A549 (cell line): ENCODE measurements at regions not wholly inside any gene's neighbourhood (a gene's known extent, or its start where the extent isn't known, plus 50 kb on each side); places are given as distances from the start of the nearest gene placed in this dataset.

Experiments
- ATAC-seq, 2 experiments: fragments of 200-7000 bp in 1 of 2; fragments of >200 bp in 1 of 2; cut with Nextera tagmentation in 1 of 2; cut with Tn5 transposase in 1 of 2; 3 replicates each; pipeline versions ENCODE4 v1.8.0 to v1.9.1; 2018 to 2020; ENCODE audit warnings: mild to moderate bottlenecking in 1 of 2, moderate library complexity in 1 of 2
- CTCF ChIA-PET: fragments of 300-600 bp; sonication (Branson Sonifier 250); formaldehyde crosslinking; extraction: SDS; loops from one replicate; lab custom pipeline; 2021; ENCODE audit warnings: antibody characterized with exemption, inconsistent platforms; lab: Yijun Ruan, JAX
- POLR2A ChIA-PET: fragments of 350-600 bp; formaldehyde crosslinking; extraction: SDS; loops from one replicate; lab custom pipeline; 2021; ENCODE audit warnings: antibody characterized with exemption, inconsistent platforms; lab: Yijun Ruan, JAX
- DNase-seq, 2 experiments: peaks; one replicate each; pipeline versions ENCODE4 v3.0.0 to v3.0.0-alpha.2; 2011 to 2016; ENCODE audit warnings: low read depth in 1 of 2, low spot score in 1 of 2
- FAIRE-seq: peaks from 2 replicates; lab custom pipeline; 2011; peaks lifted over from hg19 to GRCh38; lab: Jason Lieb, UNC
- H3K27ac ChIP-seq, 2 experiments: fragments of >200 bp; sonication (Bioruptor Twin); formaldehyde crosslinking; 3 replicates each; pipeline ENCODE4 v1.5.1; 2016 to 2017
- H3K4me1 ChIP-seq: fragments of >200 bp; sonication (Bioruptor Twin); formaldehyde crosslinking; 3 replicates; pipeline ENCODE4 v1.6.1; 2016
- H3K4me2 ChIP-seq: fragments of >200 bp; sonication (Bioruptor Twin); formaldehyde crosslinking; 3 replicates; pipeline ENCODE4 v1.6.1; 2016
- H3K4me3 ChIP-seq: fragments of >200 bp; sonication (Bioruptor Twin); formaldehyde crosslinking; 3 replicates; pipeline ENCODE4 v1.5.1; 2016
- H3K9me3 ChIP-seq: fragments of >200 bp; sonication (Bioruptor Twin); formaldehyde crosslinking; 3 replicates; pipeline ENCODE4 v1.6.1; 2016
- ATOH8 ChIP-seq: fragments of 250-450 bp; sonication (Bioruptor Pico); IDR thresholded peaks from 2 replicates; pipeline ENCODE4 v1.5.0; 2020; ENCODE audit warnings: low read depth, mild to moderate bottlenecking, moderate library complexity
- CBX2 ChIP-seq: fragments of 200-600 bp; sonication (generic); IDR thresholded peaks from 2 replicates; pipeline ENCODE4 v1.6.1; 2016; ENCODE audit warnings: low read depth, mild to moderate bottlenecking, borderline replicate concordance
- CEBPB ChIP-seq, 2 experiments: fragments of >200 bp in 1 of 2; sonication (Bioruptor Twin) in 1 of 2; formaldehyde crosslinking in 1 of 2; IDR thresholded peaks; 2 replicates each; pipeline ENCODE4 v1.6.1; 2012 to 2016
- CHD4 ChIP-seq: fragments of 200-600 bp; sonication (generic); IDR thresholded peaks from 2 replicates; pipeline ENCODE4 v1.6.1; 2016; ENCODE audit warnings: antibody characterized with exemption, mild to moderate bottlenecking, borderline replicate concordance
- CTCF ChIP-seq: fragments of >200 bp; sonication (Bioruptor Twin); formaldehyde crosslinking; IDR thresholded peaks from 3 replicates; pipeline ENCODE4 v1.5.1; 2016
- EHF ChIP-seq: fragments of 250-450 bp; sonication (Bioruptor Pico); IDR thresholded peaks from 2 replicates; pipeline ENCODE4 v1.5.0; 2020; ENCODE audit warnings: mild to moderate bottlenecking
- EP300 ChIP-seq, 2 experiments: fragments of >200 bp; sonication (Bioruptor Twin); formaldehyde crosslinking; IDR thresholded peaks; 2 replicates in 1 of 2; 3 replicates in 1 of 2; pipeline ENCODE4 v1.6.1; 2016 to 2017
- FOSB ChIP-seq: fragments of 250-450 bp; sonication (Bioruptor Pico); IDR thresholded peaks from 2 replicates; pipeline ENCODE4 v1.5.0; 2020; ENCODE audit warnings: mild to moderate bottlenecking, moderate library complexity
- GATA3 ChIP-seq: IDR thresholded peaks from 2 replicates; pipeline ENCODE4 v1.6.1; 2012; ENCODE audit warnings: borderline replicate concordance
- HDAC2 ChIP-seq: fragments of 200-600 bp; sonication (generic); IDR thresholded peaks from 2 replicates; pipeline ENCODE4 v1.6.1; 2016
- HOXA7 ChIP-seq: fragments of 250-450 bp; sonication (Bioruptor Pico); IDR thresholded peaks from 2 replicates; pipeline ENCODE4 v1.5.0; 2020; ENCODE audit warnings: mild to moderate bottlenecking, moderate library complexity
- JUNB ChIP-seq: fragments of >200 bp; sonication (Bioruptor Twin); formaldehyde crosslinking; IDR thresholded peaks from 2 replicates; pipeline ENCODE4 v1.6.1; 2016
- KDM5A ChIP-seq: fragments of 200-600 bp; sonication (generic); IDR thresholded peaks from 2 replicates; pipeline ENCODE4 v1.6.1; 2016; ENCODE audit warnings: antibody characterized with exemption, mild to moderate bottlenecking
- MAFK ChIP-seq: fragments of 450-650 bp; IDR thresholded peaks from 2 replicates; pipeline ENCODE4 v1.6.1; 2014; ENCODE audit not compliant: partially characterized antibody
- MAX ChIP-seq: IDR thresholded peaks from 2 replicates; pipeline ENCODE4 v1.6.1; 2012
- MAZ ChIP-seq: fragments of 150-350 bp; IDR thresholded peaks from 2 replicates; pipeline ENCODE4 v1.6.1; 2014; ENCODE audit warnings: antibody characterized with exemption, low read depth, low read length, borderline replicate concordance
- MYC ChIP-seq: IDR thresholded peaks from 2 replicates; pipeline ENCODE4 v1.6.1; 2012; ENCODE audit warnings: mild to moderate bottlenecking, inconsistent platforms, low read length, improper control_type of control experiment, borderline replicate concordance
- NFE2L2 ChIP-seq: fragments of 150-350 bp; conservative IDR thresholded peaks from 2 replicates; pipeline ENCODE4 v1.6.1; 2014; ENCODE audit warnings: low read length
- NR3C1 ChIP-seq: fragments of >200 bp; sonication (Bioruptor Twin); formaldehyde crosslinking; IDR thresholded peaks from 3 replicates; pipeline ENCODE4 v1.6.1; 2017
- POLR2AphosphoS2 ChIP-seq: conservative IDR thresholded peaks from 2 replicates; pipeline ENCODE4 v1.6.1; 2012; ENCODE audit warnings: low read length, improper control_type of control experiment, inconsistent platforms
- RCOR1 ChIP-seq: fragments of 150-350 bp; IDR thresholded peaks from 2 replicates; pipeline ENCODE4 v1.6.1; 2014; ENCODE audit warnings: antibody characterized with exemption, low read length, low read depth
- REST ChIP-seq: fragments of 200-600 bp; sonication (generic); IDR thresholded peaks from 2 replicates; pipeline ENCODE4 v1.6.1; 2016; ENCODE audit warnings: antibody characterized with exemption, mild to moderate bottlenecking, moderate library complexity
- RFX5 ChIP-seq: fragments of 450-650 bp; IDR thresholded peaks from 2 replicates; pipeline ENCODE4 v1.7.1; 2014; ENCODE audit warnings: antibody characterized with exemption, mild to moderate bottlenecking, moderate library complexity
- RNF2 ChIP-seq: fragments of 200-600 bp; sonication (generic); IDR thresholded peaks from 2 replicates; pipeline ENCODE4 v1.6.1; 2016; ENCODE audit warnings: low read depth, mild to moderate bottlenecking, antibody characterized with exemption, moderate library complexity, borderline replicate concordance
- SREBF2 ChIP-seq: fragments of 450-650 bp; IDR thresholded peaks from 2 replicates; pipeline ENCODE4 v1.6.1; 2014; ENCODE audit warnings: mild to moderate bottlenecking, moderate library complexity
- TFCP2L1 ChIP-seq: fragments of 250-450 bp; sonication (Bioruptor Pico); IDR thresholded peaks from 2 replicates; pipeline ENCODE4 v1.5.0; 2021; ENCODE audit warnings: mild to moderate bottlenecking
- ZC3H11A ChIP-seq: fragments of 450-650 bp; IDR thresholded peaks from 2 replicates; pipeline ENCODE4 v1.6.1; 2014; ENCODE audit warnings: antibody characterized with exemption, mild to moderate bottlenecking
- ZSCAN20 ChIP-seq: fragments of 250-450 bp; sonication (Bioruptor Pico); IDR thresholded peaks from 2 replicates; pipeline ENCODE4 v1.8.0; 2022; ENCODE audit warnings: mild to moderate bottlenecking, moderate library complexity
- WGBS: methylation state at CpG from one replicate; pipeline ENCODE4 v1.1.6; 2017; ENCODE audit errors: missing lambda C conversion rate; 5-methylcytosine and 5-hydroxymethylcytosine counted together
- TF ChIP-seq, protein P1 (sequence below): fragments of >200 bp; sonication (Bioruptor Twin); formaldehyde crosslinking; IDR thresholded peaks from 2 replicates; pipeline ENCODE4 v1.6.1; 2016
- TF ChIP-seq, protein P2 (sequence below): fragments of 450-650 bp; IDR thresholded peaks from 2 replicates; pipeline ENCODE4 v1.6.1; 2014; ENCODE audit warnings: antibody characterized with exemption

- no peak for FAIRE-seq
- ATAC-seq: no peak
Measured at GRCh38 chr13:53783471-53783870, 754.9 kb downstream of the OLFM4 start.

DNA sequence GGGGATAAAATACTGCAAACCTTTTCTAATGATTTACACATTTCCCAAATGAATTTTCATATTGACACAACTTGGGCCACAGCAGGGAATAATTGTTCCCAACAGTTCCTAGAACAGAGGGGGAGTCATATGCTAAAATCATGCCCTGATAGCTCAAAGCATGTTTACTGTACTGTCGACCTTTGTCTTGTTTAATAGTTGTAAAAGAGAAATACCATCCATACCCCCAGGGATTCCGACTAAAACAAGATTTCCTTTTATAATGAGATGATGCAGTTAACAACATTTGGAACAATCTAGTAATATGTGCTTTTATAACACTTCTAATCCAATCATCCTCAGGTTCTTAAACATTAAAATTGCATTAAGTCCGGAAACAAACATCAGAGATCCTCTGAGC is 759.7 kb downstream of the OLFM4 start:
- FAIRE-seq: no peak
- TF ChIP-seq RNF2 (no peak), CBX2 (no peak)
- no peak overlapping the region for H3K27ac ChIP-seq
- no peaks in the 10 kb centered on the region for H3K4me1 ChIP-seq
- H3K4me2 ChIP-seq: no peak overlapping the region
- no peak overlapping the region for H3K4me3 ChIP-seq
- no peak for DNase-seq
- POLR2A ChIA-PET: no interaction called here
- CTCF ChIA-PET: no interaction called here
- H3K9me3 ChIP-seq: no peaks in the 10 kb centered on the region
- no peak for ATAC-seq
- WGBS: 3% methylated on average over 3 of the region's 3 CpGs

More at GRCh38 chr13:53783471-53783870, 754.9 kb downstream of the OLFM4 start:
- H3K4me1 ChIP-seq: no peaks in the 10 kb centered on the region
- TF ChIP-seq NFE2L2 (no peak), HDAC2 (no peak), MAZ (no peak), ATOH8 (CRISPR knock-in tag) (no peak), JUNB (no peak), ZC3H11A (no peak), MAFK (no peak), NR3C1 (no peak), CEBPB (IDR thresholded peaks at IDR 0.05) (no peak), FOSB (CRISPR knock-in tag) (no peak), POLR2AphosphoS2 (no peak), RCOR1 (no peak), CTCF (no peak), HOXA7 (CRISPR knock-in tag) (no peak), ZSCAN20 (CRISPR knock-in tag) (no peak), CHD4 (no peak), EP300 (IDR thresholded peaks at IDR 0.05) (no peak), EHF (CRISPR knock-in tag) (no peak)
- TF ChIP-seq, all 56 proteins: peak for 0
- Histone ChIP-seq H3K9me3 (no peaks in the 10 kb centered on the region), H3K27ac (no peak overlapping the region), H3K4me3 (no peak overlapping the region), H3K4me2 (no peak overlapping the region)
- 1% methylated on average over 4 of the region's 10 CpGs for WGBS
- no peak for DNase-seq
- POLR2A ChIA-PET: no interaction called here
- CTCF ChIA-PET: no interaction called here

GRCh38 chr13:53800011-53800410 is 771.4 kb downstream of the OLFM4 start:
- Histone ChIP-seq H3K4me2 (no peak overlapping the region), H3K4me3 (no peak overlapping the region), H3K9me3 (no peaks in the 10 kb centered on the region), H3K4me1 (no peaks in the 10 kb centered on the region), H3K27ac (no peak overlapping the region)
- WGBS: 7% methylated on average over 5 of the region's 5 CpGs
- ChIA-PET POLR2A (no interaction called here), CTCF (no interaction called here)
- no peak for ATAC-seq
- no peak for DNase-seq
- FAIRE-seq: no peak
- no peak for TF ChIP-seq SREBF2
- TF ChIP-seq CBX2: no peak
- TF ChIP-seq HOXA7 (CRISPR knock-in tag): no peak
- TF ChIP-seq, protein P1, sequence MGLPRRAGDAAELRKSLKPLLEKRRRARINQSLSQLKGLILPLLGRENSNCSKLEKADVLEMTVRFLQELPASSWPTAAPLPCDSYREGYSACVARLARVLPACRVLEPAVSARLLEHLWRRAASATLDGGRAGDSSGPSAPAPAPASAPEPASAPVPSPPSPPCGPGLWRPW: no peak
- no peak for TF ChIP-seq GATA3
- TF ChIP-seq MAX: no peak
- no peak for TF ChIP-seq TFCP2L1 (CRISPR knock-in tag)
- no peak for TF ChIP-seq MYC
- no peak for TF ChIP-seq CHD4
- TF ChIP-seq EP300 (IDR thresholded peaks at IDR 0.05): no peak
- no peak for TF ChIP-seq REST
- TF ChIP-seq, protein P2, sequence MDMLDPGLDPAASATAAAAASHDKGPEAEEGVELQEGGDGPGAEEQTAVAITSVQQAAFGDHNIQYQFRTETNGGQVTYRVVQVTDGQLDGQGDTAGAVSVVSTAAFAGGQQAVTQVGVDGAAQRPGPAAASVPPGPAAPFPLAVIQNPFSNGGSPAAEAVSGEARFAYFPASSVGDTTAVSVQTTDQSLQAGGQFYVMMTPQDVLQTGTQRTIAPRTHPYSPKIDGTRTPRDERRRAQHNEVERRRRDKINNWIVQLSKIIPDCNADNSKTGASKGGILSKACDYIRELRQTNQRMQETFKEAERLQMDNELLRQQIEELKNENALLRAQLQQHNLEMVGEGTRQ: no peak
- TF ChIP-seq KDM5A: no peak
- no peak for TF ChIP-seq RFX5
- no peak for TF ChIP-seq HDAC2
